Duodenal mucosa (tissue), 2 donors: ENCODE measurements at regions not wholly inside any gene's neighbourhood (a gene's known extent, or its start where the extent isn't known, plus 50 kb on each side); places are given as distances from the start of the nearest gene placed in this dataset.
"Not testable (repeated sequence)": the region's sequence is repeated elsewhere in the genome, so short reads cannot be mapped to it uniquely, and the experiment has no call there.

Experiments
- H3K27ac ChIP-seq: one replicate; pipeline ENCODE4 v1.7.0; 2013; ENCODE audit warnings: low read depth, low read length
- H3K27me3 ChIP-seq, 2 donors: one replicate each; pipeline ENCODE4 v1.7.0; 2013; ENCODE audit warnings: low read length in 2 of 2, control low read depth in 1 of 2; ENCODE audit not compliant: insufficient read depth in 2 of 2, control insufficient read depth in 1 of 2
- H3K36me3 ChIP-seq, 2 donors: one replicate each; pipeline ENCODE4 v1.7.0; 2013; ENCODE audit warnings: low read length in 2 of 2, control low read depth in 1 of 2; ENCODE audit not compliant: insufficient read depth in 2 of 2, control insufficient read depth in 1 of 2
- H3K4me1 ChIP-seq, 2 donors: one replicate each; pipeline ENCODE4 v1.7.0; 2013; ENCODE audit warnings: low read length in 2 of 2, control low read depth in 1 of 2; ENCODE audit not compliant: insufficient read depth in 2 of 2, control insufficient read depth in 1 of 2
- H3K4me3 ChIP-seq, 2 donors: one replicate each; pipeline ENCODE4 v1.7.0; 2013; ENCODE audit warnings: low read length in 2 of 2, low read depth in 1 of 2
- H3K9ac ChIP-seq, 2 donors: one replicate each; pipeline ENCODE4 v1.7.0; 2013; ENCODE audit warnings: low read length in 2 of 2, low read depth in 1 of 2
- H3K9me3 ChIP-seq, 2 donors: one replicate each; pipeline ENCODE4 v1.7.0; 2013; ENCODE audit warnings: low read length in 2 of 2, control low read depth in 1 of 2; ENCODE audit not compliant: control insufficient read depth in 1 of 2

DNA sequence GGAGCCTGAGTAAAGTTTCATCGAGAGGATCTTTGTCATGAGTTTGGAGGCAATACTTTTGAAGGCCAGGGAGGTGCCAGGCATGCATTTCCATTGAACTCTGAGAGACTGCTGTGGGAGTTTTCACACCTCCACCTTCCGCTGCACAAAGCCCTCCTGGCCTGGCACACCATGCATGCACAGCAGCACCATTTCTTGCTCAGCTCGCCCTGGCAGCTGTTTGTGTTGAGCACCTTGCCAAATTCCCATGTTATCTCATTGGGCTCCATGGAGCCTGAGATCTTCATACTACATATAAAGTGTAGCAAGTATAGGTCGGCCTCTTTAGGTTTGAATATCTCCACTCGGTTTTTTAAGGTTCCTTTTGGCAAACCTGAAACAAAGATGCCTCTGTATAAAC lies 125.7 kb upstream of the CLINT1 start:
- no peaks in the 10 kb centered on the region for H3K36me3 ChIP-seq
- H3K9ac ChIP-seq = no peak overlapping the region
- H3K27me3 ChIP-seq = no peaks in the 10 kb centered on the region
- H3K9me3 ChIP-seq = no peaks in the 10 kb centered on the region
- H3K4me1 ChIP-seq = no peaks in the 10 kb centered on the region
- no peak overlapping the region for H3K4me3 ChIP-seq
- H3K27ac ChIP-seq = no peak overlapping the region

GRCh38 chr5:157983906-157984551 lies 125.1 kb upstream of the CLINT1 start:
- no peak overlapping the region for H3K4me3 ChIP-seq
- H3K27ac ChIP-seq = no peak overlapping the region
- no peaks in the 10 kb centered on the region for H3K27me3 ChIP-seq
- H3K4me1 ChIP-seq = no peaks in the 10 kb centered on the region
- no peaks in the 10 kb centered on the region for H3K9me3 ChIP-seq
- no peaks in the 10 kb centered on the region for H3K36me3 ChIP-seq
- no peak overlapping the region for H3K9ac ChIP-seq

DNA sequence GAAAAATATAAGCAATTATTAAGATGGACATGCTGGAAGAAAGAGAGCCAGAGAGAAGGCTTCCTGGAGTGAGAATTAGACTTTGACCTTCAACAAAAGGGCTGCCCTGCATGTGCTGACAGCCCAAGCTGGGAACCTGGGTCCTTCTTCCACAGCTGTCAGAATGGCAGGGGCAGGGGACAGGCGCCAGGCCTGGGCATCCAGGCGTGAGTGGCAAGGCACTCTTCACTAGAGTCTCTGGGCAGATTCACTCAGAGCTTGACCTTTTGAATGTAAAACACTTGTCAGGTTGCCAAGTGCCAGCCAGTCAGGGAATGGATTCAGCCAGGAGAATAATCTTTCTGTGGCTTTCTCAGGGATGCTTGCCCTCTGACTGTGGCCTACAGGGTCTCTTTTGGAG lies 119.1 kb upstream of the CLINT1 start:
- H3K4me3 ChIP-seq = no peak overlapping the region
- peaks cover 0 to 3% of the 10 kb centered on the region in 2 donors for H3K4me1 ChIP-seq
- no peaks in the 10 kb centered on the region for H3K36me3 ChIP-seq
- H3K27ac ChIP-seq = no peak overlapping the region
- no peak overlapping the region for H3K9ac ChIP-seq
- H3K9me3 ChIP-seq = no peaks in the 10 kb centered on the region
- no peaks in the 10 kb centered on the region for H3K27me3 ChIP-seq

GRCh38 chr5:157976429-157976828 lies 117.5 kb upstream of the CLINT1 start:
- no peak overlapping the region for H3K27ac ChIP-seq
- no peaks in the 10 kb centered on the region for H3K36me3 ChIP-seq
- peaks cover 0 to 3% of the 10 kb centered on the region in 2 donors for H3K4me1 ChIP-seq
- no peaks in the 10 kb centered on the region for H3K27me3 ChIP-seq
- no peak overlapping the region for H3K4me3 ChIP-seq
- H3K9ac ChIP-seq = no peak overlapping the region
- no peaks in the 10 kb centered on the region for H3K9me3 ChIP-seq

- no peaks in the 10 kb centered on the region for H3K27me3 ChIP-seq
- H3K4me1 ChIP-seq = no peaks in the 10 kb centered on the region
- H3K36me3 ChIP-seq = no peaks in the 10 kb centered on the region
- H3K9ac ChIP-seq = no peak overlapping the region
- no peak overlapping the region for H3K27ac ChIP-seq
- H3K4me3 ChIP-seq = no peak overlapping the region
- H3K9me3 ChIP-seq = no peaks in the 10 kb centered on the region
Observed at GRCh38 chr5:157972579-157972978, 113.6 kb upstream of the CLINT1 start.

DNA sequence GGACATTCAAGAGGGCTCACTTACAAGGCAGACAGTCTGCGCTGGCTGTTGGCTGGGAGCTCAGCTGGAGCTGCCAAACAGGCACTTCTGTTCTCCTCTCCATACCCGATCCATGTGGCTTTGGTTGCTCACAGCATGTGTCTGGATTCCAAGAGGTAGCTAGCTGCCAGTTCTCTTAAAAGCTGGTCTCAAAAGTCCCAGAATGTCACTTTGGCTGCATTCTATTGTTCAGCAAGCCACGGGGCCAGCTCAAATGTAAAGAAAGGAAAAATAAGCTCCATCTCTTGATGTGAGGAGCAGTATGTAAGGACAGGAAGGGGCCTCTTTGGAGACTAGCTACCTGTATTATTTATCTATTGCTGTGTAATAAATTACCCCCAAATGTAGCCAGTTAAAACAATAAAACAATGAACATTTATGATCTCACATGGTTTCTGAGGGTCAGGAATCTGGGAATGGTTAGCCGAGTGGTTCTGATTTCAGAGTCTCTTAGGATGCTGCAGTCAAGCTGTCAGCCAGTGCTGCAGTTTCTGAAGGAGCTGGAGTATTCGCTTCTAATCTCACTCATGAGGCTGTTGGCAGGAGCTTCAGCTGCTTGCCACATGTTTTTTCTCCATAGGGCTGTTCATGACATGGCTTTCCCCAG lies 112.7 kb upstream of the CLINT1 start:
- Histone ChIP-seq H3K36me3 (no peaks in the 10 kb centered on the region), H3K27ac (no peak overlapping the region)

GRCh38 chr5:157968570-157968969 lies 109.6 kb upstream of the CLINT1 start:
- H3K27ac ChIP-seq = not testable (repeated sequence)

More for the DNA sequence above, 112.7 kb upstream of the CLINT1 start:
- no peaks in the 10 kb centered on the region for H3K4me1 ChIP-seq
- no peak overlapping the region for H3K4me3 ChIP-seq
- H3K9me3 ChIP-seq = no peaks in the 10 kb centered on the region
- no peak overlapping the region for H3K9ac ChIP-seq
- no peaks in the 10 kb centered on the region for H3K27me3 ChIP-seq

DNA sequence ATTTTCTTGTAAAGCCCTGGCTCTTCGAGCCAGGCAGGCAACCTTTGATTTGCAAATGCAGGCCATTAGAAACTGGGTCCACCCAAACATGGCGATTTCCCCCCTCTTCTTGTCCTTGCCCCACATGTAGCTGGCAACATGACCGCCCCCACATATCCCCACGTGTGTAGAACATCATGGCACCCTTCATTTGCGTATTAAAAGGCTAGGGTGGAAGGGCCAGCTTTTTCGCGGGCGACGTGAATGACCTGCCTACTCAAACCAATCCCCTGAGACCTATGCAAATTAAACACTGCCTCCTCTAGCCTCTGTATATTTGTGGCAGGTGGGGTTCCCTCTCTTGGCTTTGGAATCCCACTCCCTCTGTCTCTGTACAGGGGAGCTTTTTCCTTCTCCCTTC lies 107.0 kb upstream of the CLINT1 start:
- H3K9me3 ChIP-seq = no peaks in the 10 kb centered on the region
- H3K36me3 ChIP-seq = no peaks in the 10 kb centered on the region
- no peaks in the 10 kb centered on the region for H3K4me1 ChIP-seq
- H3K9ac ChIP-seq = no peak overlapping the region
- no peaks in the 10 kb centered on the region for H3K27me3 ChIP-seq
- no peak overlapping the region for H3K4me3 ChIP-seq
- no peak overlapping the region for H3K27ac ChIP-seq

More at GRCh38 chr5:157968570-157968969, 109.6 kb upstream of the CLINT1 start:
- H3K27me3 ChIP-seq, H3K9me3 ChIP-seq, H3K4me3 ChIP-seq, H3K36me3 ChIP-seq, H3K4me1 ChIP-seq, H3K9ac ChIP-seq: not testable (repeated sequence)

DNA sequence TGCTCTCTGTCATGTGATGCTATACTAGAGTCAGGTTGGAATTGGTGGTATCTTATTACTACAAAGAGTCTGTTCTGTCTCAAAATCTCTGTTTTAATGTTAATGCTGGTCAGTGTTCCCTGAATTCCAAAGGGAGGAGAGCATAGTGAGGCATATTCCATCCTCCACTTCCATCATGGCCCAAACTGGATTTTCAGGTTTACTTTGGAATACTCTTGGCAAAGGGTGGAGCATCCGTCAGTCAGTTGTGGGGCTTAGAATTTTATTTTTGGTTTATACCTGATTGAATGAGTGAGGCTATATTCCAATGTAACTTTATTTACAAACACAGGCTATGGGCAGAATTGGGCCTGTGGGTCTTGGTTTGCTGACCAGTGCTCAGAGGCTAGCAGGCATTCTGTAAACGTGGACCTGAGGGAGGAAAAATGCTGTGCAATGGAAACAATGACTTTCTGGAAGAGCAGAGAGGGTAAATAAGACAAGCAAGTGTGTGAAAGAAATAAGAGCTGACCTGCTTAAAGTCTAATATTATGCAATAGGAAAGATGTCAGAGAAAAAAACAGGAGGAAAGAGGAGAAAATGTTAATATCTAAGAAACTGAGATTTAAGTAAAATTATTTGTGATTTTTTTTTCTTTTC lies 106.2 kb upstream of the CLINT1 start:
- Histone ChIP-seq H3K36me3 (no peaks in the 10 kb centered on the region), H3K27me3 (no peaks in the 10 kb centered on the region), H3K4me1 (no peaks in the 10 kb centered on the region), H3K9ac (no peak overlapping the region), H3K9me3 (no peaks in the 10 kb centered on the region), H3K27ac (no peak overlapping the region), H3K4me3 (no peak overlapping the region)

GRCh38 chr5:157963761-157964160 lies 104.8 kb upstream of the CLINT1 start:
- H3K27me3 ChIP-seq = no peaks in the 10 kb centered on the region

More at GRCh38 chr5:157963761-157964160, 104.8 kb upstream of the CLINT1 start:
- Histone ChIP-seq H3K36me3 (no peaks in the 10 kb centered on the region), H3K4me3 (no peak overlapping the region), H3K9ac (no peak overlapping the region), H3K9me3 (no peaks in the 10 kb centered on the region), H3K27ac (no peak overlapping the region), H3K4me1 (no peaks in the 10 kb centered on the region)
